ENCODE measurements at regions not wholly inside any gene's neighbourhood (a gene's known extent, or its start where the extent isn't known, plus 50 kb on each side); places are given as distances from the start of the nearest gene placed in this dataset.

DNA sequence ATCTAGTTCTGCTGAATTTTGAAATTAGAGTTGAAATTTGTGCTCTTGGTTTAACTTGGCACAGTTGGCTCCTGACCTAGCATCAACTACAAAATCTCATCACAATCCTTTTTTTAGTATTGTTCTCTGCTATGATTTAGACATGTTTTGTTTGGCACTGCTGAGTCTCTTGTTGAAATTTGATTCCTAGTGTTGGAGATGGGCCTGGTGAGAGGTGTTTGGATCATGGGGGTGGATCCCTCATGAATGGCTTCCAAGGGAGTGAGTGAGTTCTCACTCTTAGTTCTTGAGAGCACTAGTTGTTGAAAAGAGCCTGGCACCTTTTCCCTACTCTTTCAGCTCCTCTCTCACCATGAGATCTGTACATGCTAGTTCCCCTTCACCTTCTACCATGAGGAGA lies 605.6 kb upstream of the SLC39A10 start:
- no peaks in the 10 kb centered on the region for H4K20me1 ChIP-seq (ENCODE audit: insufficient read depth)
- ChIA-PET CTCF (no interaction called here), POLR2A (no interaction called here)
- H3K9ac ChIP-seq: no peak overlapping the region
- no peak overlapping the region for H3K27ac ChIP-seq (ENCODE audit: low read depth in 2 of 2, low read length in 1 of 2)
- H3F3A ChIP-seq (replicated peaks; ENCODE audit: insufficient read depth): no peaks in the 10 kb centered on the region
- TF ChIP-seq GABPA (IDR thresholded peaks at IDR 0.05; ENCODE audit: low read depth) (no peak), POLR2AphosphoS5 (IDR thresholded peaks at IDR 0.05; ENCODE audit: low read depth, low read length) (no peak), REST (IDR thresholded peaks at IDR 0.05; ENCODE audit: low read depth, low read length) (no peak), EZH2phosphoT487 (IDR thresholded peaks at IDR 0.05; ENCODE audit: borderline replicate concordance, low read depth) (no peak), SMC3 (IDR thresholded peaks at IDR 0.05; ENCODE audit: low read depth, low read length) (no peak), JUND (IDR thresholded peaks at IDR 0.05) (no peak), FOXM1 (IDR thresholded peaks at IDR 0.05; ENCODE audit: low read depth) (no peak), NRF1 (IDR thresholded peaks at IDR 0.05; ENCODE audit: low read depth, low read length) (no peak), FOSL2 (IDR thresholded peaks at IDR 0.05; ENCODE audit: borderline replicate concordance, low read depth) (no peak), MXI1 (IDR thresholded peaks at IDR 0.05; ENCODE audit: low read depth, low read length) (no peak), TCF12 (IDR thresholded peaks at IDR 0.05) (no peak)
- TF ChIP-seq, protein P1, sequence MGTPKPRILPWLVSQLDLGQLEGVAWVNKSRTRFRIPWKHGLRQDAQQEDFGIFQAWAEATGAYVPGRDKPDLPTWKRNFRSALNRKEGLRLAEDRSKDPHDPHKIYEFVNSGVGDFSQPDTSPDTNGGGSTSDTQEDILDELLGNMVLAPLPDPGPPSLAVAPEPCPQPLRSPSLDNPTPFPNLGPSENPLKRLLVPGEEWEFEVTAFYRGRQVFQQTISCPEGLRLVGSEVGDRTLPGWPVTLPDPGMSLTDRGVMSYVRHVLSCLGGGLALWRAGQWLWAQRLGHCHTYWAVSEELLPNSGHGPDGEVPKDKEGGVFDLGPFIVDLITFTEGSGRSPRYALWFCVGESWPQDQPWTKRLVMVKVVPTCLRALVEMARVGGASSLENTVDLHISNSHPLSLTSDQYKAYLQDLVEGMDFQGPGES (IDR thresholded peaks at IDR 0.05; ENCODE audit: low read depth, low read length): no peak
- TF ChIP-seq, protein P2, sequence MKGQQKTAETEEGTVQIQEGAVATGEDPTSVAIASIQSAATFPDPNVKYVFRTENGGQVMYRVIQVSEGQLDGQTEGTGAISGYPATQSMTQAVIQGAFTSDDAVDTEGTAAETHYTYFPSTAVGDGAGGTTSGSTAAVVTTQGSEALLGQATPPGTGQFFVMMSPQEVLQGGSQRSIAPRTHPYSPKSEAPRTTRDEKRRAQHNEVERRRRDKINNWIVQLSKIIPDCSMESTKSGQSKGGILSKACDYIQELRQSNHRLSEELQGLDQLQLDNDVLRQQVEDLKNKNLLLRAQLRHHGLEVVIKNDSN (IDR thresholded peaks at IDR 0.05; ENCODE audit: borderline replicate concordance, low read depth): no peak
- TF ChIP-seq, protein P3, sequence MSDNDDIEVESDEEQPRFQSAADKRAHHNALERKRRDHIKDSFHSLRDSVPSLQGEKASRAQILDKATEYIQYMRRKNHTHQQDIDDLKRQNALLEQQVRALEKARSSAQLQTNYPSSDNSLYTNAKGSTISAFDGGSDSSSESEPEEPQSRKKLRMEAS (IDR thresholded peaks at IDR 0.05; ENCODE audit: low read depth): no peak
- TF ChIP-seq, protein P4, sequence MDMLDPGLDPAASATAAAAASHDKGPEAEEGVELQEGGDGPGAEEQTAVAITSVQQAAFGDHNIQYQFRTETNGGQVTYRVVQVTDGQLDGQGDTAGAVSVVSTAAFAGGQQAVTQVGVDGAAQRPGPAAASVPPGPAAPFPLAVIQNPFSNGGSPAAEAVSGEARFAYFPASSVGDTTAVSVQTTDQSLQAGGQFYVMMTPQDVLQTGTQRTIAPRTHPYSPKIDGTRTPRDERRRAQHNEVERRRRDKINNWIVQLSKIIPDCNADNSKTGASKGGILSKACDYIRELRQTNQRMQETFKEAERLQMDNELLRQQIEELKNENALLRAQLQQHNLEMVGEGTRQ (IDR thresholded peaks at IDR 0.05; ENCODE audit: borderline replicate concordance, low read depth, low read length): no peak
- H3K4me3 ChIP-seq (ENCODE audit: low read depth in 2 of 2, low read length in 1 of 2): no peak overlapping the region
- no peaks in the 10 kb centered on the region for H3K4me1 ChIP-seq (ENCODE audit: control insufficient read depth in 1 of 2, insufficient read depth in 2 of 2, low read depth in 1 of 2, low read length in 1 of 2)
- H3K4me2 ChIP-seq: no peak overlapping the region
- H3K79me2 ChIP-seq (ENCODE audit: insufficient read depth): no peaks in the 10 kb centered on the region
- no peak for DNase-seq
- no peaks in the 10 kb centered on the region for H3K27me3 ChIP-seq (ENCODE audit: insufficient read depth)
- no peak overlapping the region for H2AFZ ChIP-seq (ENCODE audit: low read depth)
- no peaks in the 10 kb centered on the region for H3K9me2 ChIP-seq
- H3K9me3 ChIP-seq: no peaks in the 10 kb centered on the region
- no peaks in the 10 kb centered on the region for H3K36me3 ChIP-seq (replicated peaks in 1 of 2; ENCODE audit: control insufficient read depth in 1 of 2, insufficient read depth in 2 of 2, low read length in 1 of 2)
